Fibroblast of pulmonary artery (primary cell): ENCODE measurements at regions not wholly inside any gene's neighbourhood (a gene's known extent, or its start where the extent isn't known, plus 50 kb on each side); places are given as distances from the start of the nearest gene placed in this dataset.
A peak's percentile ranks its signal among the peaks of the same experiment; 100 is the strongest.
"Not testable (repeated sequence)": the region's sequence is repeated elsewhere in the genome, so short reads cannot be mapped to it uniquely, and the experiment has no call there.

Experiments used
- DNase-seq: peaks from one replicate; pipeline ENCODE4 v3.0.0-alpha.2; 2010; ENCODE audit warnings: low read depth
- H3K4me3 ChIP-seq: replicated peaks from 2 replicates; pipeline ENCODE4 v1.5.1; 2011; ENCODE audit warnings: low read depth, mild to moderate bottlenecking, control low read depth, low read length, moderate library complexity
- CTCF ChIP-seq: IDR thresholded peaks from 2 replicates; pipeline ENCODE4 v1.5.1; 2011; ENCODE audit warnings: mild to moderate bottlenecking, control low read depth, low read length, inconsistent platforms; ENCODE audit errors: missing control alignments

GRCh38 chr7:101749891-101750290 is 67.5 kb upstream of the CUX1 start:
- no peak overlapping the region for H3K4me3 ChIP-seq
- DNase-seq, result no peak
- TF ChIP-seq CTCF, result no peak

GRCh38 chr7:101753316-101753715 is 64.1 kb upstream of the CUX1 start:
- TF ChIP-seq CTCF, result no peak
- H3K4me3 ChIP-seq, result no peak overlapping the region
- no peak for DNase-seq

GRCh38 chr7:101754424-101755159 is 62.8 kb upstream of the CUX1 start:
- peak overlapping the region; percentile 64 for H3K4me3 ChIP-seq
- TF ChIP-seq CTCF, result no peak
- DNase-seq, result peak; percentile 70

DNA sequence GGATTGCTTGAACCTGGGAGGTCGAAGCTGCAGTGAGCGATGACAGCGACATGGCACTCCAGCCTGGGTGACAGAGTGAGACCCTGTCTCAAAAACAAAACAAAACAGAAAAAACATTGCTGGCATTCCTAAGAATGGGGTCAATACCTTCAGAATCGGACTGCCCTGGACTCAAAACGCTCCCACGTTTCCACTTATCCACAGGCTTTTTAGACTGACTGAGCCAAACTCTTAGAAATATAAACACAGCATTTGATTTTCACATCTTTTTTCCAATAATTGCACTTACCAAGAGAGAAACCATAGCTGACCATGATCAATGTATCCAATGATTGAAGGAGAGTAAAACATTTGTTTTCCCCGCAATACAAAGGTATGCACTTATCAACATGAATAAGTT is 59.5 kb upstream of the CUX1 start:
- TF ChIP-seq CTCF, result no peak
- no peak overlapping the region for H3K4me3 ChIP-seq
- DNase-seq, result no peak

GRCh38 chr7:101758519-101758918 is 58.9 kb upstream of the CUX1 start:
- DNase-seq, H3K4me3 ChIP-seq: not testable (repeated sequence)

- DNase-seq, result no peak
- no peak overlapping the region for H3K4me3 ChIP-seq
- TF ChIP-seq CTCF, result no peak
Observed at GRCh38 chr7:101764221-101764620, 53.2 kb upstream of the CUX1 start.

DNA sequence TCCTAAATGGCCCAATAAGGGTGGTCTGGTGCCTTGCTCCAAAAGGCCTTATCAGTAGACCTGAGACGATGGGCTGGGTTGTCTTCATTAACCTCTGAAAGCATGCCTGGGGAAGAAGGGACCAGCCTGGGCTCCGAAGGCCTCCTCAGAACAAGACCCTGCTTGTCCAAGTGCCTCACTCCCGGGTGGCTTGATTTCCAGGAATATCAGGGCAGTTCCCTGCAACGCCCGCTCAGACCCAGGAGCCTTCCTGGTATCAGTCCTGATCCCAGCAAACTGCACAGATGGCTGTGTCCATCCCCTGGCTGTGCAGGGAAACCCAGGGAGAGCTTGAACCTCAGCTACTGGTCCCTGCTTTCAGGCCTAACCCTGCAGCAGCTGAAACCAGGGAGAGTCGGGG is 49.9 kb upstream of the CUX1 start:
- DNase-seq, result no peak
- H3K4me3 ChIP-seq, result no peak overlapping the region
- no peak for TF ChIP-seq CTCF
